Trophoblast cell (in vitro differentiated cells and primary cell): ENCODE measurements at regions not wholly inside any gene's neighbourhood (a gene's known extent, or its start where the extent isn't known, plus 50 kb on each side); places are given as distances from the start of the nearest gene placed in this dataset.

Source experiments
- DNase-seq, 2 donors: peaks; one replicate each; pipeline ENCODE4 v3.0.0-alpha.2; 2016
- H2AFZ ChIP-seq: 2 replicates; pipeline ENCODE4 v1.6.1; 2013; ENCODE audit warnings: low read length, moderate library complexity, mild to moderate bottlenecking; ENCODE audit not compliant: insufficient read depth, poor library complexity
- H2AK5ac ChIP-seq: 2 replicates; pipeline ENCODE4 v1.6.1; 2013; ENCODE audit warnings: mild to moderate bottlenecking, low read length
- H2BK120ac ChIP-seq: 2 replicates; pipeline ENCODE4 v1.6.1; 2013; ENCODE audit warnings: low read length, mild to moderate bottlenecking, moderate library complexity; ENCODE audit not compliant: insufficient read depth, poor library complexity
- H2BK12ac ChIP-seq: 2 replicates; pipeline ENCODE4 v1.6.1; 2013; ENCODE audit warnings: mild to moderate bottlenecking, low read length, moderate library complexity
- H2BK5ac ChIP-seq: 2 replicates; pipeline ENCODE4 v1.6.1; 2013; ENCODE audit warnings: low read length, low read depth, moderate library complexity, mild to moderate bottlenecking; ENCODE audit not compliant: poor library complexity
- H3K14ac ChIP-seq: 2 replicates; pipeline ENCODE4 v1.6.1; 2013; ENCODE audit warnings: mild to moderate bottlenecking, low read length
- H3K18ac ChIP-seq: 2 replicates; pipeline ENCODE4 v1.6.1; 2013; ENCODE audit warnings: mild to moderate bottlenecking, low read length
- H3K23ac ChIP-seq: 2 replicates; pipeline ENCODE4 v1.6.1; 2013; ENCODE audit warnings: low read length
- H3K27ac ChIP-seq: 2 replicates; pipeline ENCODE4 v1.5.1; 2013; ENCODE audit warnings: low read depth, mild to moderate bottlenecking, inconsistent platforms, low read length, moderate library complexity
- H3K27me3 ChIP-seq: 2 replicates; pipeline ENCODE4 v1.6.1; 2013; ENCODE audit warnings: inconsistent platforms, mild to moderate bottlenecking, low read length, moderate library complexity; ENCODE audit not compliant: insufficient read depth
- H3K36me3 ChIP-seq, 2 experiments: 1 replicate in 1 of 2; 2 replicates in 1 of 2; pipeline ENCODE4 v1.6.1; 2013; ENCODE audit warnings: low read length in 2 of 2, mild to moderate bottlenecking in 2 of 2, moderate library complexity in 1 of 2; ENCODE audit not compliant: insufficient read depth in 2 of 2, control insufficient read depth in 1 of 2
- H3K4ac ChIP-seq: 2 replicates; pipeline ENCODE4 v1.6.1; 2013; ENCODE audit warnings: low read depth, mild to moderate bottlenecking, low read length, moderate library complexity
- H3K4me1 ChIP-seq, 2 experiments: 1 replicate in 1 of 2; 2 replicates in 1 of 2; pipeline ENCODE4 v1.6.1; 2013; ENCODE audit warnings: low read length in 2 of 2, mild to moderate bottlenecking in 2 of 2, moderate library complexity in 1 of 2; ENCODE audit not compliant: insufficient read depth in 2 of 2, control insufficient read depth in 1 of 2
- H3K4me2 ChIP-seq: 2 replicates; pipeline ENCODE4 v1.6.1; 2013; ENCODE audit warnings: inconsistent platforms, mild to moderate bottlenecking, low read length, moderate library complexity
- H3K4me3 ChIP-seq: 2 replicates; pipeline ENCODE4 v1.5.1; 2013; ENCODE audit warnings: mild to moderate bottlenecking, low read depth, low read length, inconsistent platforms
- H3K79me1 ChIP-seq: one replicate; pipeline ENCODE4 v1.6.1; 2013; ENCODE audit warnings: low read length
- H3K79me2 ChIP-seq: 2 replicates; pipeline ENCODE4 v1.6.1; 2013; ENCODE audit warnings: low read length, mild to moderate bottlenecking; ENCODE audit not compliant: control insufficient read depth, insufficient read depth, poor library complexity
- H3K9ac ChIP-seq: 2 replicates; pipeline ENCODE4 v1.6.1; 2013; ENCODE audit warnings: mild to moderate bottlenecking, low read length
- H3K9me3 ChIP-seq: 2 replicates; pipeline ENCODE4 v1.6.1; 2013; ENCODE audit warnings: low read depth, mild to moderate bottlenecking, control low read depth, inconsistent platforms, low read length; ENCODE audit not compliant: insufficient read depth
- H4K12ac ChIP-seq: 2 replicates; pipeline ENCODE4 v1.6.1; 2013; ENCODE audit warnings: low read depth, mild to moderate bottlenecking, low read length, moderate library complexity
- H4K8ac ChIP-seq: 2 replicates; pipeline ENCODE4 v1.6.1; 2013; ENCODE audit warnings: low read depth, mild to moderate bottlenecking, low read length, moderate library complexity
- H4K91ac ChIP-seq: one replicate; pipeline ENCODE4 v1.6.1; 2013; ENCODE audit warnings: low read depth, mild to moderate bottlenecking, low read length, moderate library complexity
- WGBS: extraction: QIAGEN DNeasy Blood & Tissue Kit; methylation state at CpG from one replicate; pipeline ENCODE4 v1.1.7; 2013; ENCODE audit warnings: missing lambda C conversion rate; ENCODE audit not compliant: insufficient read length, insufficient coverage; ENCODE audit errors: extremely low coverage; 5-methylcytosine and 5-hydroxymethylcytosine counted together

- Histone ChIP-seq H3K79me2 (no peaks in the 10 kb centered on the region), H3K9ac (no peak overlapping the region), H2AK5ac (no peak overlapping the region), H4K91ac (no peak overlapping the region), H3K27ac (no peak overlapping the region), H3K23ac (no peak overlapping the region), H4K12ac (no peak overlapping the region), H2BK5ac (no peak overlapping the region), H3K4me3 (no peak overlapping the region), H2AFZ (no peak overlapping the region), H3K36me3 (no peaks in the 10 kb centered on the region), H2BK12ac (no peak overlapping the region), H3K4me2 (no peak overlapping the region), H4K8ac (no peak overlapping the region), H3K4me1 (no peaks in the 10 kb centered on the region), H3K9me3 (peaks cover 2% of the 10 kb centered on the region), H3K4ac (no peak overlapping the region), H3K27me3 (no peaks in the 10 kb centered on the region), H2BK120ac (no peak overlapping the region), H3K79me1 (no peaks in the 10 kb centered on the region), H3K18ac (no peak overlapping the region), H3K14ac (no peak overlapping the region)
- no CpG with 5 or more reads among the region's 3 CpGs for WGBS
- DNase-seq = no peak
Observed at GRCh38 chr2:222115296-222115695, 183.5 kb downstream of the PAX3 start.

GRCh38 chr2:222108957-222109585, 189.7 kb downstream of the PAX3 start:
- no peak overlapping the region for H2BK12ac ChIP-seq
- no peak overlapping the region for H2AK5ac ChIP-seq
- no peak overlapping the region for H3K27ac ChIP-seq
- no peak overlapping the region for H4K12ac ChIP-seq
- H3K4me2 ChIP-seq = no peak overlapping the region
- H3K27me3 ChIP-seq = no peaks in the 10 kb centered on the region
- H3K36me3 ChIP-seq = no peaks in the 10 kb centered on the region
- no peaks in the 10 kb centered on the region for H3K79me1 ChIP-seq
- no peak overlapping the region for H3K4ac ChIP-seq
- H3K4me1 ChIP-seq = no peaks in the 10 kb centered on the region
- no peak overlapping the region for H2BK120ac ChIP-seq
- no peak overlapping the region for H3K14ac ChIP-seq
- WGBS = no CpG with 5 or more reads among the region's 4 CpGs
- no peak overlapping the region for H2AFZ ChIP-seq
- H3K9me3 ChIP-seq = peaks cover 2% of the 10 kb centered on the region
- no peaks in the 10 kb centered on the region for H3K79me2 ChIP-seq
- no peak overlapping the region for H4K91ac ChIP-seq
- no peak overlapping the region for H3K18ac ChIP-seq
- no peak overlapping the region for H3K9ac ChIP-seq
- no peak overlapping the region for H2BK5ac ChIP-seq
- H3K23ac ChIP-seq = no peak overlapping the region
- H3K4me3 ChIP-seq = no peak overlapping the region
- peak in 1 of 2 donors; percentile 0 for DNase-seq
- H4K8ac ChIP-seq = no peak overlapping the region

DNA sequence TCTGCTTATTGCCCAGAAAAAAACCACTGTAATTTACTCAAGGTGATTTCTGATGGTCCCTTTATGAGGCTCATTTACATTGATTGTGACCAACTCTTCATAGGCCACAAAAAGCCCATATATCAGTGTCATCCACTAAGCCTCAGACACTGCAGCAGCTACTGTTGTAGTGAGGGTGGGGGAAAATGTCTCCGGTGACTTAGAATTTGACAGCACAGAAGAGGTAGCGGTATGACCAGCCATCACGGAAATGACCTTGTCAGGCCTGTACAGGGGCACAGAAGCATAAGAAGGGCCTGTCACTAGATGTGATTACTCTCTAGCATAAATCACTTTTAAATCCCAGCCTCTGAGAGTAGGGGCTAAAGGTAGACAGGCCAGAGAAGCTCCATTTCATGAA, 190.3 kb downstream of the PAX3 start:
- WGBS = no CpG with 5 or more reads among the region's 3 CpGs

DNA sequence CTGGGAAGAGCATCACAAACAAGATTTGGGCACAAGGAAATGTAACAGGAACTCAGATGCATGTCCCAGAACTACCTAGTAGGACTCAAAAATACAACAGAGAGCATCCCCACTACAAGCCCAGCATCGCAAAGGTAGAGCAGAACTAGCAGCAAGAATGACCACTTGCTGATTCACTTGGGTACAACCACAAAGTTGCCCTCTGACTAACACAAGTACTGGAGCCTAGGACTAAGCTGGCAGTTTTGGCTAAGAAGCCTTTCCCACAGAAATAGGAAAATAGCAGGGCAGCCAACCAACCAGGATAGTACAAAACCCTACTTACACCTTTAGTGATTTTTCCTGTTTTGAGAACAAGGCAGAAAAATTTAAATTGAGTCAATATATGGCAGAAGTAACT, 193.8 kb downstream of the PAX3 start:
- H3K27ac ChIP-seq = no peak overlapping the region
- no peak overlapping the region for H3K18ac ChIP-seq
- no peak overlapping the region for H2AK5ac ChIP-seq
- H2BK5ac ChIP-seq = no peak overlapping the region
- no peaks in the 10 kb centered on the region for H3K79me2 ChIP-seq
- H4K12ac ChIP-seq = no peak overlapping the region
- H4K91ac ChIP-seq = no peak overlapping the region
- H3K9ac ChIP-seq = no peak overlapping the region
- no peak overlapping the region for H2AFZ ChIP-seq
- H3K9me3 ChIP-seq = peaks cover under 1% of the 10 kb centered on the region
- H3K79me1 ChIP-seq = no peaks in the 10 kb centered on the region
- no peak for DNase-seq
- H2BK12ac ChIP-seq = no peak overlapping the region
- H3K4me2 ChIP-seq = no peak overlapping the region
- H2BK120ac ChIP-seq = no peak overlapping the region
- no peak overlapping the region for H4K8ac ChIP-seq
- no peak overlapping the region for H3K4me3 ChIP-seq
- H3K23ac ChIP-seq = no peak overlapping the region
- H3K4me1 ChIP-seq = no peaks in the 10 kb centered on the region
- H3K27me3 ChIP-seq = no peaks in the 10 kb centered on the region
- no CpG with 5 or more reads among the region's 1 CpG for WGBS
- no peak overlapping the region for H3K14ac ChIP-seq
- H3K4ac ChIP-seq = no peak overlapping the region
- no peaks in the 10 kb centered on the region for H3K36me3 ChIP-seq

More for the DNA sequence above, 190.3 kb downstream of the PAX3 start:
- no peak overlapping the region for H3K9ac ChIP-seq
- H3K27ac ChIP-seq = no peak overlapping the region
- H3K4me1 ChIP-seq = no peaks in the 10 kb centered on the region
- H3K4me3 ChIP-seq = no peak overlapping the region
- no peak overlapping the region for H4K91ac ChIP-seq
- H3K4me2 ChIP-seq = no peak overlapping the region
- H3K36me3 ChIP-seq = no peaks in the 10 kb centered on the region
- no peaks in the 10 kb centered on the region for H3K27me3 ChIP-seq
- H2AK5ac ChIP-seq = no peak overlapping the region
- no peak for DNase-seq
- H3K79me2 ChIP-seq = no peaks in the 10 kb centered on the region
- no peak overlapping the region for H3K4ac ChIP-seq
- H3K14ac ChIP-seq = no peak overlapping the region
- H2BK12ac ChIP-seq = no peak overlapping the region
- H3K79me1 ChIP-seq = no peaks in the 10 kb centered on the region
- H4K12ac ChIP-seq = no peak overlapping the region
- H3K9me3 ChIP-seq = peaks cover 2% of the 10 kb centered on the region
- no peak overlapping the region for H2BK5ac ChIP-seq
- no peak overlapping the region for H3K18ac ChIP-seq
- no peak overlapping the region for H3K23ac ChIP-seq
- H2BK120ac ChIP-seq = no peak overlapping the region
- no peak overlapping the region for H2AFZ ChIP-seq
- H4K8ac ChIP-seq = no peak overlapping the region
